KMS-11 (cell line): ENCODE measurements at regions not wholly inside any gene's neighbourhood (a gene's known extent, or its start where the extent isn't known, plus 50 kb on each side); places are given as distances from the start of the nearest gene placed in this dataset.

Experiments
- H2AFZ ChIP-seq: fragments of 200-600 bp; sonication (generic); 2 replicates; pipeline ENCODE4 v1.6.1; 2016; ENCODE audit warnings: antibody characterized with exemption, mixed run types, low read depth
- H3K27ac ChIP-seq: fragments of 200-600 bp; sonication (generic); 2 replicates; pipeline ENCODE4 v1.6.1; 2016; ENCODE audit warnings: mild to moderate bottlenecking, mixed run types
- H3K27me3 ChIP-seq: fragments of 200-600 bp; sonication (generic); 2 replicates; pipeline ENCODE4 v1.6.1; 2017; ENCODE audit warnings: mild to moderate bottlenecking, low read depth, mixed run types, moderate library complexity; ENCODE audit not compliant: insufficient read depth
- H3K36me3 ChIP-seq: fragments of 200-600 bp; sonication (generic); 2 replicates; pipeline ENCODE4 v1.6.1; 2017; ENCODE audit warnings: mild to moderate bottlenecking, mixed run types; ENCODE audit not compliant: insufficient read depth
- H3K4me1 ChIP-seq: fragments of 200-600 bp; sonication (generic); 2 replicates; pipeline ENCODE4 v1.6.1; 2016; ENCODE audit warnings: mild to moderate bottlenecking, low read depth, mixed run types; ENCODE audit not compliant: poor library complexity, severe bottlenecking
- H3K4me2 ChIP-seq: fragments of 200-600 bp; sonication (generic); 2 replicates; pipeline ENCODE4 v1.7.0; 2016; ENCODE audit warnings: mild to moderate bottlenecking, mixed run types
- H3K4me3 ChIP-seq: fragments of 200-600 bp; sonication (generic); IDR thresholded peaks from 2 replicates; pipeline ENCODE4 v1.6.1; 2017; ENCODE audit warnings: low read depth, low read length, mixed read lengths; ENCODE audit not compliant: insufficient read depth
- H3K79me2 ChIP-seq: fragments of 200-600 bp; sonication (generic); 2 replicates; pipeline ENCODE4 v1.6.1; 2016; ENCODE audit warnings: low read depth, mixed run types; ENCODE audit not compliant: insufficient read depth
- H3K9ac ChIP-seq: fragments of 200-600 bp; sonication (generic); 2 replicates; pipeline ENCODE4 v1.6.1; 2016; ENCODE audit warnings: mild to moderate bottlenecking, mixed run types
- H4K20me1 ChIP-seq: fragments of 200-600 bp; sonication (generic); 2 replicates; pipeline ENCODE4 v1.6.1; 2016; ENCODE audit warnings: mild to moderate bottlenecking, mixed run types; ENCODE audit not compliant: insufficient read depth
- CTCF ChIP-seq: fragments of 200-600 bp; sonication (generic); conservative IDR thresholded peaks from 2 replicates; pipeline ENCODE4 v1.6.1; 2017; ENCODE audit warnings: low read depth, mild to moderate bottlenecking, antibody characterized with exemption, low read length, moderate library complexity, mixed read lengths

DNA sequence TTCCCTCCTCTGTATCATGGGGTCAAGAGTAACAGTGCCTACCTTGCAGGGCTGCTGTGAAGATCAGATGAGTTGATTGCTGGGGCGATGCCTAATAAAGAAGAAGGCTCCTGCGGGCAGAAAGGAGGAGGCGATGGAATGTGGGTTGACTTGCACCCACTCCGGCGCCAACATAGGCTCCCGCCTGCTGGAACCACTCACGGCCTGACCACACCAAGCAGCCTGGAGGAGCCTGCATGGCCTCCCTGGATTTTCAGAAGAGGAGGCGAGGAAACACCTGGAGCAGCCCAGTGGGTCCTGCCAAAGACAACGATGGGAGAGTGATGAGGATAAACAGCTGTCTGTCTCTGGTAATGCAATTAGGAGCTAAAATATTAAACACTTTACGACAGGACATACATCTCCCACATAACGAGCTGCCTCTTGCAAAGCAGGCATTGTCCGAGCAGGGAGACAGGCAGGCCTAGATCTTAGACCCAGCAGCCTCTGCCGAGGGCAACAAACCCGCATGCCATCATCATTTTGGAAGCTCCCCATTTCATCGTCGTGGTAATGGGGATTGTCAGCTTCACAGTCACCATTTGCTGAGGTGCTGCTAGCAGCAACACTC, 302.9 kb upstream of the ZMIZ1 start:
- no peak for TF ChIP-seq CTCF
- Histone ChIP-seq H3K79me2 (no peaks in the 10 kb centered on the region), H3K36me3 (no peaks in the 10 kb centered on the region), H3K27ac (no peak overlapping the region), H2AFZ (no peak overlapping the region), H3K4me2 (no peak overlapping the region), H3K27me3 (no peaks in the 10 kb centered on the region), H3K4me1 (no peaks in the 10 kb centered on the region), H3K9ac (no peak overlapping the region), H3K4me3 (no peak overlapping the region), H4K20me1 (no peaks in the 10 kb centered on the region)

- Histone ChIP-seq H3K27me3 (no peaks in the 10 kb centered on the region), H3K4me3 (no peak overlapping the region), H3K9ac (no peak overlapping the region), H3K27ac (no peak overlapping the region), H4K20me1 (no peaks in the 10 kb centered on the region), H3K4me2 (no peak overlapping the region), H3K36me3 (no peaks in the 10 kb centered on the region), H3K79me2 (no peaks in the 10 kb centered on the region), H3K4me1 (no peaks in the 10 kb centered on the region), H2AFZ (no peak overlapping the region)
- no peak for TF ChIP-seq CTCF
Measured at GRCh38 chr10:78766603-78767002, 302.2 kb upstream of the ZMIZ1 start.

GRCh38 chr10:78768041-78768835, 300.5 kb upstream of the ZMIZ1 start:
- no peak overlapping the region for H2AFZ ChIP-seq
- H3K9ac ChIP-seq = no peak overlapping the region
- no peak for TF ChIP-seq CTCF

DNA sequence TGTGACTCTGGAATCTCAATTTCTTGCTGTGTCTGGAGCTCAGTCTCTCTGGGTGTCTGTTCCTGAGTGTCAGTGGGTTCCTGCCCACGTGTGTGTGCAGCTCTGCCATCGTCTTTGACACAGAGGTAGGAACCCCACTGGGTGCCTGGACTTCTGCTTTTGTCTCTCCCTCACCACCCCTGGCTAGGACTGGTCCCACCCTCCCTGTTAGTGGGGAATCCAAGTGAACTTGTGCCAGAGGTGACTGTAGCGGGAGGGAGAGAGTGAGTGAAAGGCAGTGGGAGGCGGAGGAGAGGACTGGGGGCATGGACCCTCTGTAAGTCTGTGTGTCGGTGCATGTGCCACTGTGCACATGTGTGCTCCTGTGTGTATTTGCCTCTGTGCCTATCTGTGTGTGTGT, 299.9 kb upstream of the ZMIZ1 start:
- Histone ChIP-seq H3K36me3 (no peaks in the 10 kb centered on the region), H3K27ac (no peak overlapping the region), H3K79me2 (no peaks in the 10 kb centered on the region), H3K4me1 (no peaks in the 10 kb centered on the region), H3K27me3 (no peaks in the 10 kb centered on the region), H2AFZ (no peak overlapping the region), H3K4me3 (no peak overlapping the region), H4K20me1 (no peaks in the 10 kb centered on the region), H3K9ac (no peak overlapping the region), H3K4me2 (no peak overlapping the region)
- TF ChIP-seq CTCF = no peak

More at GRCh38 chr10:78768041-78768835, 300.5 kb upstream of the ZMIZ1 start:
- Histone ChIP-seq H3K79me2 (no peaks in the 10 kb centered on the region), H3K27ac (no peak overlapping the region), H3K4me3 (no peak overlapping the region), H4K20me1 (no peaks in the 10 kb centered on the region), H3K27me3 (no peaks in the 10 kb centered on the region), H3K4me1 (no peaks in the 10 kb centered on the region), H3K4me2 (no peak overlapping the region), H3K36me3 (no peaks in the 10 kb centered on the region)
